SU-DHL-6 (cell line): ENCODE measurements at regions not wholly inside any gene's neighbourhood (a gene's known extent, or its start where the extent isn't known, plus 50 kb on each side); places are given as distances from the start of the nearest gene placed in this dataset.

Experiments
- H2AFZ ChIP-seq: fragments of 200-600 bp; sonication (generic); 2 replicates; pipeline ENCODE4 v1.6.1; 2014; ENCODE audit warnings: low read depth, mild to moderate bottlenecking, moderate library complexity, mixed read lengths, antibody characterized with exemption, low read length; ENCODE audit not compliant: severe bottlenecking
- H3F3A ChIP-seq: fragments of 200-600 bp; shearing (Covaris generic); 2 replicates; pipeline ENCODE4 v1.6.0; 2016; ENCODE audit warnings: antibody characterized with exemption, mild to moderate bottlenecking; ENCODE audit not compliant: insufficient read depth
- H3K27ac ChIP-seq: fragments of 200-600 bp; sonication (generic); 2 replicates; pipeline ENCODE4 v1.5.1; 2016; ENCODE audit warnings: low read depth, mild to moderate bottlenecking, low read length, moderate library complexity, mixed read lengths
- H3K27me3 ChIP-seq: fragments of 200-600 bp; sonication (generic), shearing (Covaris generic); 2 replicates; pipeline ENCODE4 v1.6.0; 2014; ENCODE audit warnings: mild to moderate bottlenecking, low read length
- H3K36me3 ChIP-seq: fragments of 200-600 bp; sonication (generic); 2 replicates; pipeline ENCODE4 v1.6.1; 2014; ENCODE audit warnings: mild to moderate bottlenecking, low read length, mixed read lengths
- H3K4me2 ChIP-seq: fragments of 300-600, 200-600 bp; shearing (Covaris generic), sonication (generic); 2 replicates; pipeline ENCODE4 v1.6.0; 2014; ENCODE audit warnings: low read length, low read depth, mild to moderate bottlenecking; ENCODE audit not compliant: poor library complexity, severe bottlenecking
- H3K4me3 ChIP-seq: fragments of 200-600 bp; sonication (generic); 2 replicates; pipeline ENCODE4 v1.5.1; 2014; ENCODE audit warnings: antibody characterized with exemption, low read length, mild to moderate bottlenecking, mixed read lengths; ENCODE audit not compliant: insufficient read depth, poor library complexity, severe bottlenecking
- H3K79me2 ChIP-seq: fragments of 200-600 bp; sonication (generic); 2 replicates; pipeline ENCODE4 v1.6.1; 2014; ENCODE audit warnings: mild to moderate bottlenecking, low read length, moderate library complexity; ENCODE audit not compliant: insufficient read depth
- H3K9ac ChIP-seq: fragments of 200-600 bp; sonication (generic); 2 replicates; pipeline ENCODE4 v1.7.0; 2014; ENCODE audit warnings: mild to moderate bottlenecking, low read length
- H3K9me2 ChIP-seq: fragments of 200-600 bp; sonication (generic); replicated peaks from 2 replicates; pipeline ENCODE4 v1.6.1; 2014; ENCODE audit warnings: low read length; ENCODE audit not compliant: insufficient read depth
- H3K9me3 ChIP-seq: fragments of 200-600 bp; sonication (generic); 2 replicates; pipeline ENCODE4 v1.6.1; 2014; ENCODE audit warnings: low read length, mixed read lengths; ENCODE audit not compliant: insufficient read depth
- H4K20me1 ChIP-seq: fragments of 200-600 bp; sonication (generic); 2 replicates; pipeline ENCODE4 v1.6.1; 2014; ENCODE audit warnings: low read depth, mild to moderate bottlenecking, antibody characterized with exemption, low read length, moderate library complexity, mixed read lengths
- EZH2phosphoT487 ChIP-seq: fragments of 200-600 bp; sonication (generic), shearing (Covaris generic); conservative IDR thresholded peaks from 2 replicates; pipeline ENCODE4 v1.6.1; 2018; ENCODE audit warnings: mild to moderate bottlenecking, antibody characterized with exemption, low read length, moderate library complexity, mixed read lengths
- TF ChIP-seq, protein P1 (sequence below): fragments of 200-600 bp; sonication (generic); IDR thresholded peaks from one replicate; pipeline ENCODE4 v1.5.1; 2017; ENCODE audit warnings: antibody characterized with exemption, mild to moderate bottlenecking, low read length, moderate library complexity; ENCODE audit not compliant: insufficient read depth, poor library complexity, severe bottlenecking

DNA sequence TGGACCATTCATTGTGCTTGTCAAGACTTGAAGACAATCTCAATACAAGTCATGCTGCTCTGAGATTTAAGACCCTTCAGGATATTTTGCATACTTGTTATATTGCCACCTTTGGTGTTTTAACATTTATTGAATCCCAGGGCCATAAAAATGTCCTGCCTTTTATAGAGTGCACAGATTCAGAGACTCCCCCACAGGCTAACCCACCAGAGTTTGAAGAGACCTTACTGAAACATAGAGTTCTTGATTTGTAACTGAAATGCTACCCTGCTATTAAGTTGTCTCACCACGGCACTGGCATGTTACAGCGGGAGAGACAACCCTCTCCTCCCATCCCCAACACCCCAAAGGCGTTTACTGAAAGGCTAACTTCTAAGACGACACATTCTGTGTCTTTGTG, 313.9 kb upstream of the USP24 start:
- Histone ChIP-seq H3K27me3 (no peaks in the 10 kb centered on the region), H3K36me3 (no peaks in the 10 kb centered on the region), H3K79me2 (no peaks in the 10 kb centered on the region), H3K4me2 (no peak overlapping the region), H3K9me3 (no peaks in the 10 kb centered on the region), H2AFZ (no peak overlapping the region), H3F3A (no peaks in the 10 kb centered on the region), H3K4me3 (no peak overlapping the region), H4K20me1 (no peaks in the 10 kb centered on the region), H3K27ac (no peak overlapping the region), H3K9me2 (no peaks in the 10 kb centered on the region), H3K9ac (no peak overlapping the region)
- TF ChIP-seq, protein P1, sequence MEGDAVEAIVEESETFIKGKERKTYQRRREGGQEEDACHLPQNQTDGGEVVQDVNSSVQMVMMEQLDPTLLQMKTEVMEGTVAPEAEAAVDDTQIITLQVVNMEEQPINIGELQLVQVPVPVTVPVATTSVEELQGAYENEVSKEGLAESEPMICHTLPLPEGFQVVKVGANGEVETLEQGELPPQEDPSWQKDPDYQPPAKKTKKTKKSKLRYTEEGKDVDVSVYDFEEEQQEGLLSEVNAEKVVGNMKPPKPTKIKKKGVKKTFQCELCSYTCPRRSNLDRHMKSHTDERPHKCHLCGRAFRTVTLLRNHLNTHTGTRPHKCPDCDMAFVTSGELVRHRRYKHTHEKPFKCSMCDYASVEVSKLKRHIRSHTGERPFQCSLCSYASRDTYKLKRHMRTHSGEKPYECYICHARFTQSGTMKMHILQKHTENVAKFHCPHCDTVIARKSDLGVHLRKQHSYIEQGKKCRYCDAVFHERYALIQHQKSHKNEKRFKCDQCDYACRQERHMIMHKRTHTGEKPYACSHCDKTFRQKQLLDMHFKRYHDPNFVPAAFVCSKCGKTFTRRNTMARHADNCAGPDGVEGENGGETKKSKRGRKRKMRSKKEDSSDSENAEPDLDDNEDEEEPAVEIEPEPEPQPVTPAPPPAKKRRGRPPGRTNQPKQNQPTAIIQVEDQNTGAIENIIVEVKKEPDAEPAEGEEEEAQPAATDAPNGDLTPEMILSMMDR: no peak
- TF ChIP-seq EZH2phosphoT487: no peak

DNA sequence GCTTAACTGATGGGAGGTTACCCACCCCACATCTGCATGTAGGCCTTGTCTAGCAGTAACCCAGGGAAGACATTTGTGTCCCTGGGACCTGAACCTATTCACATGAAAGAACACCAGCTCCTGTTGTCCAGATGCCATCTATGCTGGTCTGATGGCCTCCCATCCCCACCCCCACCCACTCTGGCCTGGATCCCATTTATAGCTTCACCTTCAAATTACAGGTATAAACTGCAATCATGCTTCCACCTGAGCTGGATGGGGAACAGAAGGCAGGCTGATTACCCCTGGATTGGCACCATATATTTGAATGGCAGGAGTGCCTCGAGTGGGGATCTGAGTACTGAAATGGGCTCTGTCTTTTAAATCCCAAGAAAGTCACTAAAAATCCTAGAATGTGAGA, 312.7 kb upstream of the USP24 start:
- no peaks in the 10 kb centered on the region for H3K27me3 ChIP-seq
- no peak overlapping the region for H3K9ac ChIP-seq
- no peaks in the 10 kb centered on the region for H3K9me3 ChIP-seq
- H3K4me3 ChIP-seq: no peak overlapping the region
- no peaks in the 10 kb centered on the region for H3K9me2 ChIP-seq
- no peaks in the 10 kb centered on the region for H3K79me2 ChIP-seq
- no peaks in the 10 kb centered on the region for H3F3A ChIP-seq
- TF ChIP-seq EZH2phosphoT487: no peak
- TF ChIP-seq, protein P1: no peak
- H3K27ac ChIP-seq: no peak overlapping the region
- H3K36me3 ChIP-seq: no peaks in the 10 kb centered on the region
- H4K20me1 ChIP-seq: no peaks in the 10 kb centered on the region
- H2AFZ ChIP-seq: no peak overlapping the region
- no peak overlapping the region for H3K4me2 ChIP-seq

DNA sequence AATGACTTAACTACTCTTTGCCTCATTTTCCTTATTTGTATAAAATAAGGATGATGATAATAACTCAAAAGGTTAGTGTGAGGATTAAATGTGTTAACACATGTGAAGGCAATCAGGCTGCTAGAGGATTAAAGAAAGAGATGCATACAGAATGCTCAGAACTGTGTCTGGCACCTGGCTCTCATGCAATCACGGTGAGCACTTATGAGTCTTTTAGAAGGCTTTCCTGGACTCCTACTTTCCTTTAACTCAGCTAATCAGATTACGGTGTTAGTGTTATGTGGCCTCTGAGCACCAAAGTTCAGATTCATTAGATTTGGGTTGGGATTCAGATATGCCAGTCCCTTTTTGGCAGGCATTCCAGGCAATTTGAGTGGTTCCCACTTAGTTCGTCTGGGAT, 311.6 kb upstream of the USP24 start:
- H3K9ac ChIP-seq: no peak overlapping the region
- no peaks in the 10 kb centered on the region for H4K20me1 ChIP-seq
- H3K9me2 ChIP-seq: no peaks in the 10 kb centered on the region
- H3K79me2 ChIP-seq: no peaks in the 10 kb centered on the region
- H2AFZ ChIP-seq: no peak overlapping the region
- no peak overlapping the region for H3K4me2 ChIP-seq
- H3K27me3 ChIP-seq: no peaks in the 10 kb centered on the region
- H3K4me3 ChIP-seq: no peak overlapping the region
- no peaks in the 10 kb centered on the region for H3F3A ChIP-seq
- no peaks in the 10 kb centered on the region for H3K36me3 ChIP-seq
- H3K9me3 ChIP-seq: no peaks in the 10 kb centered on the region
- no peak overlapping the region for H3K27ac ChIP-seq
- TF ChIP-seq EZH2phosphoT487: no peak
- TF ChIP-seq, protein P1: no peak

DNA sequence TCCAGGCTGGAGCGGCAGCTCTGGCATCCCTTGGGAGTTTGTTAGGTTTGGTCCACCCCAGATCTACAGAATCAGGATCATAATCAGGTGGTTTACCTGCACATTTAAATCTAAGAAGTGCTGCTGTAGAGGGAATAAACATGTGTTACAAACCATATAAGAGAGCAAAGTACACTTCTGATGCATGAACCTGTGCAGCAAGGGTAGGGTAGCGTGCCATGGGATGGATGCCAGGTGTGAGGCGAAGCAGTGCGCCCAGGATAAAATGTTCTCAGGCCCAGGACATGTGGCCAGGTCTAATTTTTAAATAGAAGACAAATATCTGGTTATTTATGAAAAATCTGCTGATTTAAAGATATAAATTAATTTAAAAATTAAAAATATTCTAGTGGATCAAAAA, 308.8 kb upstream of the USP24 start:
- Histone ChIP-seq H3K9me3 (no peaks in the 10 kb centered on the region), H4K20me1 (no peaks in the 10 kb centered on the region), H3F3A (no peaks in the 10 kb centered on the region), H3K9me2 (no peaks in the 10 kb centered on the region), H3K27me3 (no peaks in the 10 kb centered on the region), H3K9ac (no peak overlapping the region), H2AFZ (no peak overlapping the region), H3K4me3 (no peak overlapping the region), H3K79me2 (no peaks in the 10 kb centered on the region), H3K36me3 (no peaks in the 10 kb centered on the region), H3K27ac (no peak overlapping the region), H3K4me2 (no peak overlapping the region)
- no peak for TF ChIP-seq EZH2phosphoT487
- TF ChIP-seq, protein P1: no peak
